ENCODE measurements at regions not wholly inside any gene's neighbourhood (a gene's known extent, or its start where the extent isn't known, plus 50 kb on each side); places are given as distances from the start of the nearest gene placed in this dataset.

DNA sequence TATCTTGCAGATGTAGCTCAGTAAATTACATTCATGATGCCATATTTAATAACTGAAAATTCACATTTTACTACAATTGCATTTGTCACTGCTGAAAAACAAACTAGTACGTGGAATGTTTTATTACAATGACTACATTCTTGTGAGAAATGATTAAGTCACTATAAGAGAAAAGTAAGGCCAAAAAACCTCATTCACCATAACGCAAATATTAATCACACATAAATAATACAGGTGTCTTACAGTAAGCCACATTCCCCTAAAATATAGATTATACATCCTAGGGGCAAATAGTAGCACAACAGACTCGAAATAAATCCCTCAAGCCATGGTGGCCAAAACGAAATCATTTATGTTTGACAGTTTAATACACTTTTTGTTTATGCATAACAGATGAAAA, 460.6 kb downstream of the NR4A2 start:
- TF ChIP-seq, protein P1, sequence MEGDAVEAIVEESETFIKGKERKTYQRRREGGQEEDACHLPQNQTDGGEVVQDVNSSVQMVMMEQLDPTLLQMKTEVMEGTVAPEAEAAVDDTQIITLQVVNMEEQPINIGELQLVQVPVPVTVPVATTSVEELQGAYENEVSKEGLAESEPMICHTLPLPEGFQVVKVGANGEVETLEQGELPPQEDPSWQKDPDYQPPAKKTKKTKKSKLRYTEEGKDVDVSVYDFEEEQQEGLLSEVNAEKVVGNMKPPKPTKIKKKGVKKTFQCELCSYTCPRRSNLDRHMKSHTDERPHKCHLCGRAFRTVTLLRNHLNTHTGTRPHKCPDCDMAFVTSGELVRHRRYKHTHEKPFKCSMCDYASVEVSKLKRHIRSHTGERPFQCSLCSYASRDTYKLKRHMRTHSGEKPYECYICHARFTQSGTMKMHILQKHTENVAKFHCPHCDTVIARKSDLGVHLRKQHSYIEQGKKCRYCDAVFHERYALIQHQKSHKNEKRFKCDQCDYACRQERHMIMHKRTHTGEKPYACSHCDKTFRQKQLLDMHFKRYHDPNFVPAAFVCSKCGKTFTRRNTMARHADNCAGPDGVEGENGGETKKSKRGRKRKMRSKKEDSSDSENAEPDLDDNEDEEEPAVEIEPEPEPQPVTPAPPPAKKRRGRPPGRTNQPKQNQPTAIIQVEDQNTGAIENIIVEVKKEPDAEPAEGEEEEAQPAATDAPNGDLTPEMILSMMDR (IDR thresholded peaks at IDR 0.05; ENCODE audit: low read depth, low read length, poor library complexity, severe bottlenecking): no peak
- no peak for TF ChIP-seq EZH2phosphoT487 (IDR thresholded peaks at IDR 0.05; ENCODE audit: borderline replicate concordance, low read length)

All from DOHH2 (cell line).